Subcutaneous abdominal adipose tissue (tissue), 5 donors: ENCODE measurements at regions not wholly inside any gene's neighbourhood (a gene's known extent, or its start where the extent isn't known, plus 50 kb on each side); places are given as distances from the start of the nearest gene placed in this dataset.

Source experiments
- H3K27ac ChIP-seq: one replicate; pipeline ENCODE4 v1.7.0; 2013; ENCODE audit warnings: low read depth, mild to moderate bottlenecking, inconsistent platforms, low read length, moderate library complexity
- H3K27me3 ChIP-seq, 5 donors: one replicate each; pipeline ENCODE4 v1.7.0; 2013; ENCODE audit warnings: low read length in 5 of 5, inconsistent platforms in 1 of 5; ENCODE audit not compliant: control insufficient read depth in 5 of 5, insufficient read depth in 4 of 5
- H3K36me3 ChIP-seq, 5 donors: one replicate each; pipeline ENCODE4 v1.7.0; 2013; ENCODE audit warnings: low read length in 5 of 5; ENCODE audit not compliant: control insufficient read depth in 5 of 5, insufficient read depth in 5 of 5
- H3K4me1 ChIP-seq, 5 donors: one replicate each; pipeline ENCODE4 v1.7.0; 2013; ENCODE audit warnings: low read length in 5 of 5, mild to moderate bottlenecking in 3 of 5, moderate library complexity in 1 of 5; ENCODE audit not compliant: control insufficient read depth in 5 of 5, insufficient read depth in 5 of 5
- H3K4me3 ChIP-seq, 5 donors: one replicate each; pipeline ENCODE4 v1.7.0; 2013; ENCODE audit warnings: low read length in 5 of 5, low read depth in 1 of 5
- H3K9ac ChIP-seq, 5 donors: one replicate each; pipeline ENCODE4 v1.7.0; 2013; ENCODE audit warnings: low read length in 5 of 5, mild to moderate bottlenecking in 4 of 5, moderate library complexity in 3 of 5
- H3K9me3 ChIP-seq, 5 donors: one replicate each; pipeline ENCODE4 v1.7.0; 2013; ENCODE audit warnings: low read length in 5 of 5; ENCODE audit not compliant: control insufficient read depth in 5 of 5
- donor health status: healthy.
- donor health status: healthy.
- donor health status: healthy.
- donor health status: healthy.
- donor health status: healthy.

- Histone ChIP-seq H3K4me3 (no peak overlapping the region), H3K9ac (no peak overlapping the region), H3K9me3 (no peaks in the 10 kb centered on the region), H3K36me3 (no peaks in the 10 kb centered on the region), H3K4me1 (peaks cover 0 to 34% (median 0%) of the 10 kb centered on the region in 5 donors), H3K27ac (no peak overlapping the region), H3K27me3 (peaks cover 9 to 31% (median 25%) of the 10 kb centered on the region in 5 donors)
These were observed 66.7 kb upstream of the AJAP1 start for GRCh38 chr1:4587721-4588120.

- Histone ChIP-seq H3K4me1 (peaks cover 0 to 14% (median 0%) of the 10 kb centered on the region in 5 donors), H3K36me3 (no peaks in the 10 kb centered on the region), H3K4me3 (no peak overlapping the region), H3K9me3 (no peaks in the 10 kb centered on the region), H3K9ac (no peak overlapping the region), H3K27me3 (peaks cover 5 to 30% (median 23%) of the 10 kb centered on the region in 5 donors), H3K27ac (no peak overlapping the region)
These were observed 63.7 kb upstream of the AJAP1 start for GRCh38 chr1:4590756-4591155.

- H3K4me3 ChIP-seq = no peak overlapping the region
- peaks cover 0 to 2% (median 0%) of the 10 kb centered on the region in 5 donors for H3K4me1 ChIP-seq
- H3K9me3 ChIP-seq = no peaks in the 10 kb centered on the region
- H3K27me3 ChIP-seq = peaks cover 4 to 25% (median 12%) of the 10 kb centered on the region in 5 donors
- no peaks in the 10 kb centered on the region for H3K36me3 ChIP-seq
- H3K27ac ChIP-seq = no peak overlapping the region
- H3K9ac ChIP-seq = no peak overlapping the region
These were observed 62.5 kb upstream of the AJAP1 start for GRCh38 chr1:4591926-4592325.

GRCh38 chr1:4593106-4593505 lies 61.3 kb upstream of the AJAP1 start:
- Histone ChIP-seq H3K27me3 (peaks cover 2 to 23% (median 10%) of the 10 kb centered on the region in 5 donors), H3K9ac (no peak overlapping the region), H3K27ac (no peak overlapping the region), H3K36me3 (no peaks in the 10 kb centered on the region), H3K4me3 (no peak overlapping the region), H3K4me1 (no peaks in the 10 kb centered on the region), H3K9me3 (no peaks in the 10 kb centered on the region)

GRCh38 chr1:4594286-4594991 lies 60.0 kb upstream of the AJAP1 start:
- Histone ChIP-seq H3K27me3 (peaks cover 2 to 23% (median 10%) of the 10 kb centered on the region in 5 donors), H3K9me3 (no peaks in the 10 kb centered on the region), H3K9ac (no peak overlapping the region), H3K4me1 (no peaks in the 10 kb centered on the region), H3K36me3 (no peaks in the 10 kb centered on the region), H3K27ac (no peak overlapping the region), H3K4me3 (no peak overlapping the region)

- no peaks in the 10 kb centered on the region for H3K4me1 ChIP-seq
- no peak overlapping the region for H3K9ac ChIP-seq
- H3K36me3 ChIP-seq = no peaks in the 10 kb centered on the region
- no peak overlapping the region for H3K4me3 ChIP-seq
- peaks cover 11 to 28% (median 20%) of the 10 kb centered on the region in 5 donors for H3K27me3 ChIP-seq
- no peak overlapping the region for H3K27ac ChIP-seq
- H3K9me3 ChIP-seq = no peaks in the 10 kb centered on the region
These were observed 58.8 kb upstream of the AJAP1 start for GRCh38 chr1:4595341-4596225.

GRCh38 chr1:4596486-4596885 lies 57.9 kb upstream of the AJAP1 start:
- peaks cover 15 to 35% (median 26%) of the 10 kb centered on the region in 5 donors for H3K27me3 ChIP-seq
- no peaks in the 10 kb centered on the region for H3K9me3 ChIP-seq
- H3K4me1 ChIP-seq = no peaks in the 10 kb centered on the region
- no peaks in the 10 kb centered on the region for H3K36me3 ChIP-seq
- H3K27ac ChIP-seq = no peak overlapping the region
- H3K9ac ChIP-seq = no peak overlapping the region
- H3K4me3 ChIP-seq = no peak overlapping the region

GRCh38 chr1:4597020-4597419 lies 57.4 kb upstream of the AJAP1 start:
- Histone ChIP-seq H3K9me3 (no peaks in the 10 kb centered on the region), H3K27me3 (peaks cover 12 to 31% (median 25%) of the 10 kb centered on the region in 5 donors), H3K4me3 (no peak overlapping the region), H3K27ac (no peak overlapping the region), H3K4me1 (no peaks in the 10 kb centered on the region), H3K9ac (no peak overlapping the region), H3K36me3 (no peaks in the 10 kb centered on the region)

GRCh38 chr1:4598561-4598960 lies 55.8 kb upstream of the AJAP1 start:
- no peaks in the 10 kb centered on the region for H3K36me3 ChIP-seq
- no peak overlapping the region for H3K27ac ChIP-seq
- H3K9me3 ChIP-seq = no peaks in the 10 kb centered on the region
- no peak overlapping the region for H3K9ac ChIP-seq
- H3K4me1 ChIP-seq = no peaks in the 10 kb centered on the region
- H3K27me3 ChIP-seq = peaks cover 12 to 27% (median 20%) of the 10 kb centered on the region in 5 donors
- no peak overlapping the region for H3K4me3 ChIP-seq

GRCh38 chr1:4599521-4599920 lies 54.9 kb upstream of the AJAP1 start:
- Histone ChIP-seq H3K27ac (no peak overlapping the region), H3K4me1 (no peaks in the 10 kb centered on the region), H3K9me3 (no peaks in the 10 kb centered on the region), H3K36me3 (no peaks in the 10 kb centered on the region), H3K4me3 (no peak overlapping the region), H3K9ac (no peak overlapping the region), H3K27me3 (peaks cover 13 to 26% (median 20%) of the 10 kb centered on the region in 5 donors)
